Tibial nerve (tissue), 4 donors: ENCODE measurements at regions not wholly inside any gene's neighbourhood (a gene's known extent, or its start where the extent isn't known, plus 50 kb on each side); places are given as distances from the start of the nearest gene placed in this dataset.

Source experiments
- DNase-seq, 2 donors: peaks; one replicate each; pipeline ENCODE4 v3.0.0-alpha.2; 2019; ENCODE audit warnings: low spot score in 2 of 2
- H3K27ac ChIP-seq, 4 donors: fragments of 200-600 bp; sonication (generic) in 3 of 4; one replicate each; pipeline ENCODE4 v1.5.1; 2017 to 2019; ENCODE audit warnings: mild to moderate bottlenecking in 1 of 4
- H3K27me3 ChIP-seq, 2 donors: fragments of 200-600 bp; sonication (generic) in 1 of 2; one replicate each; pipeline versions ENCODE4 v1.5.1 to v1.6.0; 2017 to 2019
- H3K36me3 ChIP-seq, 3 donors: fragments of 200-600 bp; sonication (generic); one replicate each; pipeline ENCODE4 v1.5.1; 2018 to 2019
- H3K4me1 ChIP-seq, 4 donors: fragments of 200-600 bp; sonication (generic) in 3 of 4; one replicate each; pipeline ENCODE4 v1.5.1; 2017 to 2019
- H3K4me3 ChIP-seq, 4 donors: fragments of 200-600 bp; sonication (generic) in 3 of 4; one replicate each; pipeline ENCODE4 v1.5.1; 2017 to 2019; ENCODE audit warnings: mild to moderate bottlenecking in 1 of 4, moderate library complexity in 1 of 4
- H3K9me3 ChIP-seq, 4 donors: fragments of 200-600 bp; sonication (generic) in 3 of 4; one replicate each; pipeline ENCODE4 v1.5.1; 2017 to 2019
- CTCF ChIP-seq, 5 experiments: fragments of 200-600 bp in 3 of 5; fragments of 450-650 bp in 2 of 5; sonication (generic) in 3 of 5; IDR thresholded peaks; one replicate each; pipeline ENCODE4 v1.5.1; 2016 to 2019; ENCODE audit warnings: antibody characterized with exemption in 5 of 5, mild to moderate bottlenecking in 3 of 5, moderate library complexity in 2 of 5
- EP300 ChIP-seq, 2 donors: sonication (generic); formaldehyde crosslinking; IDR thresholded peaks; one replicate each; pipeline ENCODE4 v1.6.1; 2017; ENCODE audit warnings: antibody characterized with exemption in 2 of 2, mild to moderate bottlenecking in 1 of 2
- POLR2A ChIP-seq, 2 donors: fragments of 450-650 bp; IDR thresholded peaks; one replicate each; pipeline ENCODE4 v1.6.1; 2017; ENCODE audit warnings: antibody characterized with exemption in 2 of 2, mild to moderate bottlenecking in 2 of 2, moderate library complexity in 2 of 2
- WGBS, 2 donors: methylation state at CpG; one replicate each; pipeline ENCODE4 v1.1.5; 2018; 5-methylcytosine and 5-hydroxymethylcytosine counted together

- no peak for TF ChIP-seq POLR2A (IDR thresholded peaks at IDR 0.05)
Observed at GRCh38 chr1:58200437-58200836, 346.1 kb downstream of the OMA1 start.

GRCh38 chr1:58197811-58198210 lies 348.7 kb downstream of the OMA1 start:
- Histone ChIP-seq H3K36me3 (no peaks in the 10 kb centered on the region), H3K4me1 (no peaks in the 10 kb centered on the region), H3K4me3 (no peak overlapping the region), H3K27ac (no peak overlapping the region), H3K9me3 (no peaks in the 10 kb centered on the region), H3K27me3 (no peaks in the 10 kb centered on the region)
- no peak for DNase-seq
- TF ChIP-seq EP300 (IDR thresholded peaks at IDR 0.05), result no peak
- no peak for TF ChIP-seq CTCF (IDR thresholded peaks at IDR 0.05)
- TF ChIP-seq POLR2A (IDR thresholded peaks at IDR 0.05), result no peak
- WGBS, 2 donors, result 92 to 94% methylated on average over 1 of the region's 1 CpG

More at GRCh38 chr1:58200437-58200836, 346.1 kb downstream of the OMA1 start:
- H3K27ac ChIP-seq, result no peak overlapping the region
- no peak for DNase-seq
- no peak overlapping the region for H3K4me3 ChIP-seq
- no peaks in the 10 kb centered on the region for H3K36me3 ChIP-seq
- no peaks in the 10 kb centered on the region for H3K27me3 ChIP-seq
- no peaks in the 10 kb centered on the region for H3K9me3 ChIP-seq
- H3K4me1 ChIP-seq, result no peaks in the 10 kb centered on the region

- Histone ChIP-seq H3K27me3 (no peaks in the 10 kb centered on the region), H3K4me1 (no peaks in the 10 kb centered on the region), H3K36me3 (no peaks in the 10 kb centered on the region), H3K27ac (no peak overlapping the region), H3K4me3 (no peak overlapping the region), H3K9me3 (no peaks in the 10 kb centered on the region)
- 32 to 47% methylated on average over 10 of the region's 10 CpGs for WGBS, 2 donors
- DNase-seq, result no peak
- no peak for TF ChIP-seq EP300 (IDR thresholded peaks at IDR 0.05)
- TF ChIP-seq POLR2A (IDR thresholded peaks at IDR 0.05), result no peak
- no peak for TF ChIP-seq CTCF (IDR thresholded peaks at IDR 0.05)
Observed at GRCh38 chr1:58190267-58190988, 356.1 kb downstream of the OMA1 start.

GRCh38 chr1:58189453-58189852 lies 357.1 kb downstream of the OMA1 start:
- H3K27me3 ChIP-seq, result no peaks in the 10 kb centered on the region
- no peak overlapping the region for H3K4me3 ChIP-seq
- H3K4me1 ChIP-seq, result no peaks in the 10 kb centered on the region
- 93% methylated on average over 3 of the region's 3 CpGs for WGBS, 2 donors
- TF ChIP-seq EP300 (IDR thresholded peaks at IDR 0.05) (no peak), POLR2A (IDR thresholded peaks at IDR 0.05) (no peak), CTCF (IDR thresholded peaks at IDR 0.05) (no peak)
- H3K27ac ChIP-seq, result no peak overlapping the region
- no peaks in the 10 kb centered on the region for H3K36me3 ChIP-seq
- DNase-seq, result no peak
- H3K9me3 ChIP-seq, result no peaks in the 10 kb centered on the region

- WGBS, 2 donors, result 32 to 36% methylated on average over 2 of the region's 2 CpGs
- no peaks in the 10 kb centered on the region for H3K27me3 ChIP-seq
- peaks cover 0 to 19% (median 2%) of the 10 kb centered on the region in 4 donors for H3K9me3 ChIP-seq
- no peak overlapping the region for H3K27ac ChIP-seq
- no peaks in the 10 kb centered on the region for H3K36me3 ChIP-seq
- no peaks in the 10 kb centered on the region for H3K4me1 ChIP-seq
- H3K4me3 ChIP-seq, result no peak overlapping the region
- no peak for TF ChIP-seq CTCF (IDR thresholded peaks at IDR 0.05)
- no peak for TF ChIP-seq POLR2A (IDR thresholded peaks at IDR 0.05)
- TF ChIP-seq EP300 (IDR thresholded peaks at IDR 0.05), result no peak
- no peak for DNase-seq
Observed at GRCh38 chr1:58183286-58183685, 363.2 kb downstream of the OMA1 start.
